A549 (cell line): ENCODE measurements at regions not wholly inside any gene's neighbourhood (a gene's known extent, or its start where the extent isn't known, plus 50 kb on each side); places are given as distances from the start of the nearest gene placed in this dataset.

ENCODE experiments used
- ATAC-seq, 2 experiments: fragments of 200-7000 bp in 1 of 2; fragments of >200 bp in 1 of 2; cut with Nextera tagmentation in 1 of 2; cut with Tn5 transposase in 1 of 2; 3 replicates each; pipeline versions ENCODE4 v1.8.0 to v1.9.1; 2018 to 2020; ENCODE audit warnings: mild to moderate bottlenecking in 1 of 2, moderate library complexity in 1 of 2
- CTCF ChIA-PET: fragments of 300-600 bp; sonication (Branson Sonifier 250); formaldehyde crosslinking; extraction: SDS; loops from one replicate; lab custom pipeline; 2021; ENCODE audit warnings: antibody characterized with exemption, inconsistent platforms; lab: Yijun Ruan, JAX
- POLR2A ChIA-PET: fragments of 350-600 bp; formaldehyde crosslinking; extraction: SDS; loops from one replicate; lab custom pipeline; 2021; ENCODE audit warnings: antibody characterized with exemption, inconsistent platforms; lab: Yijun Ruan, JAX
- DNase-seq, 2 experiments: peaks; one replicate each; pipeline versions ENCODE4 v3.0.0 to v3.0.0-alpha.2; 2011 to 2016; ENCODE audit warnings: low read depth in 1 of 2, low spot score in 1 of 2
- FAIRE-seq: peaks from 2 replicates; lab custom pipeline; 2011; peaks lifted over from hg19 to GRCh38; lab: Jason Lieb, UNC
- H3K27ac ChIP-seq, 2 experiments: fragments of >200 bp; sonication (Bioruptor Twin); formaldehyde crosslinking; 3 replicates each; pipeline ENCODE4 v1.5.1; 2016 to 2017
- H3K4me1 ChIP-seq: fragments of >200 bp; sonication (Bioruptor Twin); formaldehyde crosslinking; 3 replicates; pipeline ENCODE4 v1.6.1; 2016
- H3K4me2 ChIP-seq: fragments of >200 bp; sonication (Bioruptor Twin); formaldehyde crosslinking; 3 replicates; pipeline ENCODE4 v1.6.1; 2016
- H3K4me3 ChIP-seq: fragments of >200 bp; sonication (Bioruptor Twin); formaldehyde crosslinking; 3 replicates; pipeline ENCODE4 v1.5.1; 2016
- H3K9me3 ChIP-seq: fragments of >200 bp; sonication (Bioruptor Twin); formaldehyde crosslinking; 3 replicates; pipeline ENCODE4 v1.6.1; 2016
- BHLHE40 ChIP-seq: IDR thresholded peaks from 2 replicates; pipeline ENCODE4 v1.6.1; 2012; ENCODE audit warnings: low read depth, low read length, inconsistent platforms
- CBX2 ChIP-seq: fragments of 200-600 bp; sonication (generic); IDR thresholded peaks from 2 replicates; pipeline ENCODE4 v1.6.1; 2016; ENCODE audit warnings: low read depth, mild to moderate bottlenecking, borderline replicate concordance
- CBX8 ChIP-seq: fragments of 200-600 bp; sonication (generic); IDR thresholded peaks from 2 replicates; pipeline ENCODE4 v1.6.1; 2016
- CTCF ChIP-seq: fragments of >200 bp; sonication (Bioruptor Twin); formaldehyde crosslinking; IDR thresholded peaks from 3 replicates; pipeline ENCODE4 v1.5.1; 2016
- EHF ChIP-seq: fragments of 250-450 bp; sonication (Bioruptor Pico); IDR thresholded peaks from 2 replicates; pipeline ENCODE4 v1.5.0; 2020; ENCODE audit warnings: mild to moderate bottlenecking
- EHMT2 ChIP-seq: fragments of 200-600 bp; sonication (generic); IDR thresholded peaks from 2 replicates; pipeline ENCODE4 v1.6.1; 2016; ENCODE audit warnings: antibody characterized with exemption, low read depth, mild to moderate bottlenecking, moderate library complexity
- EP300 ChIP-seq, 2 experiments: fragments of >200 bp; sonication (Bioruptor Twin); formaldehyde crosslinking; IDR thresholded peaks; 2 replicates in 1 of 2; 3 replicates in 1 of 2; pipeline ENCODE4 v1.6.1; 2016 to 2017
- GATA3 ChIP-seq: IDR thresholded peaks from 2 replicates; pipeline ENCODE4 v1.6.1; 2012; ENCODE audit warnings: borderline replicate concordance
- HES2 ChIP-seq: fragments of >200 bp; sonication (Bioruptor Twin); formaldehyde crosslinking; IDR thresholded peaks from 2 replicates; pipeline ENCODE4 v1.6.1; 2016
- HEYL ChIP-seq: fragments of 250-450 bp; sonication (Bioruptor Pico); IDR thresholded peaks from 2 replicates; pipeline ENCODE4 v1.8.0; 2021; ENCODE audit warnings: mild to moderate bottlenecking, moderate library complexity
- HMGXB4 ChIP-seq: fragments of 250-450 bp; sonication (Bioruptor Pico); IDR thresholded peaks from 2 replicates; pipeline ENCODE4 v1.5.0; 2021; ENCODE audit warnings: mild to moderate bottlenecking, moderate library complexity, borderline replicate concordance
- JUNB ChIP-seq: fragments of >200 bp; sonication (Bioruptor Twin); formaldehyde crosslinking; IDR thresholded peaks from 2 replicates; pipeline ENCODE4 v1.6.1; 2016
- KDM1A ChIP-seq: fragments of 200-600 bp; sonication (generic); IDR thresholded peaks from 2 replicates; pipeline ENCODE4 v1.6.1; 2016; ENCODE audit warnings: low read depth, mild to moderate bottlenecking
- MAZ ChIP-seq: fragments of 150-350 bp; IDR thresholded peaks from 2 replicates; pipeline ENCODE4 v1.6.1; 2014; ENCODE audit warnings: antibody characterized with exemption, low read depth, low read length, borderline replicate concordance
- MYC ChIP-seq: IDR thresholded peaks from 2 replicates; pipeline ENCODE4 v1.6.1; 2012; ENCODE audit warnings: mild to moderate bottlenecking, inconsistent platforms, low read length, improper control_type of control experiment, borderline replicate concordance
- NFE2L2 ChIP-seq: fragments of 150-350 bp; conservative IDR thresholded peaks from 2 replicates; pipeline ENCODE4 v1.6.1; 2014; ENCODE audit warnings: low read length
- NPAS2 ChIP-seq: fragments of 250-450 bp; sonication (Bioruptor Pico); IDR thresholded peaks from 2 replicates; pipeline ENCODE4 v1.8.0; 2022; ENCODE audit warnings: mild to moderate bottlenecking, moderate library complexity, borderline replicate concordance
- NR3C1 ChIP-seq: fragments of >200 bp; sonication (Bioruptor Twin); formaldehyde crosslinking; IDR thresholded peaks from 3 replicates; pipeline ENCODE4 v1.6.1; 2017
- PBX3 ChIP-seq: IDR thresholded peaks from 2 replicates; pipeline ENCODE4 v1.6.1; 2012
- POLR2A ChIP-seq: IDR thresholded peaks from 2 replicates; pipeline ENCODE4 v1.6.1; 2012; ENCODE audit warnings: mild to moderate bottlenecking, low read length
- POLR2AphosphoS2 ChIP-seq: conservative IDR thresholded peaks from 2 replicates; pipeline ENCODE4 v1.6.1; 2012; ENCODE audit warnings: low read length, improper control_type of control experiment, inconsistent platforms
- RAD21 ChIP-seq, 2 experiments: fragments of >200 bp in 1 of 2; sonication (Bioruptor Twin) in 1 of 2; formaldehyde crosslinking in 1 of 2; IDR thresholded peaks in 1 of 2; conservative IDR thresholded peaks in 1 of 2; 2 replicates in 1 of 2; 3 replicates in 1 of 2; pipeline ENCODE4 v1.6.1; 2012 to 2018; ENCODE audit warnings: inconsistent platforms in 1 of 2
- RCOR1 ChIP-seq: fragments of 150-350 bp; IDR thresholded peaks from 2 replicates; pipeline ENCODE4 v1.6.1; 2014; ENCODE audit warnings: antibody characterized with exemption, low read length, low read depth
- RFX5 ChIP-seq: fragments of 450-650 bp; IDR thresholded peaks from 2 replicates; pipeline ENCODE4 v1.7.1; 2014; ENCODE audit warnings: antibody characterized with exemption, mild to moderate bottlenecking, moderate library complexity
- TFCP2L1 ChIP-seq: fragments of 250-450 bp; sonication (Bioruptor Pico); IDR thresholded peaks from 2 replicates; pipeline ENCODE4 v1.5.0; 2021; ENCODE audit warnings: mild to moderate bottlenecking
- USF2 ChIP-seq: fragments of 450-650 bp; IDR thresholded peaks from 2 replicates; pipeline ENCODE4 v1.6.1; 2014; ENCODE audit warnings: antibody characterized with exemption
- ZFP36 ChIP-seq: fragments of 450-650 bp; IDR thresholded peaks from 2 replicates; pipeline ENCODE4 v1.6.1; 2014; ENCODE audit warnings: borderline replicate concordance; ENCODE audit not compliant: partially characterized antibody
- ZSCAN20 ChIP-seq: fragments of 250-450 bp; sonication (Bioruptor Pico); IDR thresholded peaks from 2 replicates; pipeline ENCODE4 v1.8.0; 2022; ENCODE audit warnings: mild to moderate bottlenecking, moderate library complexity
- WGBS: methylation state at CpG from one replicate; pipeline ENCODE4 v1.1.6; 2017; ENCODE audit errors: missing lambda C conversion rate; 5-methylcytosine and 5-hydroxymethylcytosine counted together

- Histone ChIP-seq H3K4me1 (no peaks in the 10 kb centered on the region), H3K4me3 (no peak overlapping the region), H3K9me3 (no peaks in the 10 kb centered on the region), H3K27ac (no peak overlapping the region), H3K4me2 (no peak overlapping the region)
- no peak for DNase-seq
- no peak for ATAC-seq
- POLR2A ChIA-PET = no interaction called here
- CTCF ChIA-PET = no interaction called here
- TF ChIP-seq TFCP2L1 (CRISPR knock-in tag) = no peak
- no peak for TF ChIP-seq RCOR1
- no peak for TF ChIP-seq PBX3
- TF ChIP-seq ZFP36 = no peak
- TF ChIP-seq ZSCAN20 (CRISPR knock-in tag) = no peak
- TF ChIP-seq KDM1A = no peak
- 58% methylated on average over 5 of the region's 5 CpGs for WGBS
- no peak for FAIRE-seq
Observed at GRCh38 chr21:39078322-39079065, 104.8 kb downstream of the PSMG1 start.

- POLR2A ChIA-PET = no interaction called here
- no peak overlapping the region for H3K27ac ChIP-seq
- TF ChIP-seq KDM1A (no peak), EHMT2 (no peak), HES2 (no peak), MYC (no peak), BHLHE40 (no peak), EP300 (IDR thresholded peaks at IDR 0.05) (no peak), JUNB (no peak), NPAS2 (CRISPR knock-in tag) (no peak), NR3C1 (no peak), RFX5 (no peak), HEYL (CRISPR knock-in tag) (no peak)
- H3K9me3 ChIP-seq = no peaks in the 10 kb centered on the region
- FAIRE-seq (no peak), DNase-seq (no peak), ATAC-seq (no peak)
- WGBS = 35% methylated on average over 3 of the region's 3 CpGs
- CTCF ChIA-PET = no interaction called here
- H3K4me3 ChIP-seq = no peak overlapping the region
- no peaks in the 10 kb centered on the region for H3K4me1 ChIP-seq
- no peak overlapping the region for H3K4me2 ChIP-seq
Observed at GRCh38 chr21:39077876-39078275, 105.4 kb downstream of the PSMG1 start.

- POLR2A ChIA-PET = no interaction called here
- Histone ChIP-seq H3K27ac (no peak overlapping the region), H3K4me1 (no peaks in the 10 kb centered on the region), H3K9me3 (no peaks in the 10 kb centered on the region), H3K4me2 (no peak overlapping the region), H3K4me3 (no peak overlapping the region)
- TF ChIP-seq RAD21 (conservative IDR thresholded peaks at IDR 0.05 in 1 of 2, IDR thresholded peaks at IDR 0.05 in 1 of 2) = no peak
- TF ChIP-seq HES2 = no peak
- TF ChIP-seq MAZ = no peak
- no peak for TF ChIP-seq CBX8
- no peak for TF ChIP-seq CTCF
- TF ChIP-seq POLR2AphosphoS2 = no peak
- no peak for TF ChIP-seq NFE2L2
- TF ChIP-seq JUNB = no peak
- TF ChIP-seq CBX2 = no peak
- no peak for TF ChIP-seq HEYL (CRISPR knock-in tag)
- TF ChIP-seq BHLHE40 = no peak
- TF ChIP-seq POLR2A = no peak
- no peak for TF ChIP-seq EHF (CRISPR knock-in tag)
- TF ChIP-seq USF2 = no peak
- no peak for TF ChIP-seq RCOR1
- TF ChIP-seq HMGXB4 (CRISPR knock-in tag) = no peak
- TF ChIP-seq GATA3 = no peak
- ATAC-seq (no peak), DNase-seq (no peak), FAIRE-seq (no peak)
- CTCF ChIA-PET = no interaction called here
Observed at GRCh38 chr21:39074508-39074907, 108.7 kb downstream of the PSMG1 start.
